ENCODE measurements at regions not wholly inside any gene's neighbourhood (a gene's known extent, or its start where the extent isn't known, plus 50 kb on each side); places are given as distances from the start of the nearest gene placed in this dataset.

DNA sequence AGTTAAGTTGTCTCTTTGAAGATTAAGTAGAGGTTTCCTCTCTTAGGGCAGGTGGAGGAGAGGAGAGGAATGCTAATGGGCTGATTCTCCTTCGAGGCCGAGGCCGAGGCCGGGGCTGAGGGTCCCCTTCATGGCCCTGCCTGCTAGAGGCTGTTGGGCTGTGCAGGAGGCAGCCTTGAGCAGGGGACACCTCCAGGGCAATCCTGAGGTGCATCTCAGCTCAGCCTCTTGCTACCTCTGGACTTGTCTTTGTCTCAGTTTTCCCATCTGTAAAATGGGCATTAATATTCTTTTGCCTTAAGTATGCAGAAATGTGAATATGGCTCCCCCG lies 97.7 kb upstream of the PRR20G start:
- TF ChIP-seq, protein P1, sequence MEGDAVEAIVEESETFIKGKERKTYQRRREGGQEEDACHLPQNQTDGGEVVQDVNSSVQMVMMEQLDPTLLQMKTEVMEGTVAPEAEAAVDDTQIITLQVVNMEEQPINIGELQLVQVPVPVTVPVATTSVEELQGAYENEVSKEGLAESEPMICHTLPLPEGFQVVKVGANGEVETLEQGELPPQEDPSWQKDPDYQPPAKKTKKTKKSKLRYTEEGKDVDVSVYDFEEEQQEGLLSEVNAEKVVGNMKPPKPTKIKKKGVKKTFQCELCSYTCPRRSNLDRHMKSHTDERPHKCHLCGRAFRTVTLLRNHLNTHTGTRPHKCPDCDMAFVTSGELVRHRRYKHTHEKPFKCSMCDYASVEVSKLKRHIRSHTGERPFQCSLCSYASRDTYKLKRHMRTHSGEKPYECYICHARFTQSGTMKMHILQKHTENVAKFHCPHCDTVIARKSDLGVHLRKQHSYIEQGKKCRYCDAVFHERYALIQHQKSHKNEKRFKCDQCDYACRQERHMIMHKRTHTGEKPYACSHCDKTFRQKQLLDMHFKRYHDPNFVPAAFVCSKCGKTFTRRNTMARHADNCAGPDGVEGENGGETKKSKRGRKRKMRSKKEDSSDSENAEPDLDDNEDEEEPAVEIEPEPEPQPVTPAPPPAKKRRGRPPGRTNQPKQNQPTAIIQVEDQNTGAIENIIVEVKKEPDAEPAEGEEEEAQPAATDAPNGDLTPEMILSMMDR (conservative IDR thresholded peaks at IDR 0.05; ENCODE audit: low read depth, low read length) = no peak
- TF ChIP-seq FOS (IDR thresholded peaks at IDR 0.05; ENCODE audit: low read depth, low read length) (no peak), RFX5 (IDR thresholded peaks at IDR 0.05; ENCODE audit: low read depth, low read length) (no peak), RAD21 (IDR thresholded peaks at IDR 0.05; ENCODE audit: low read length) (no peak), MXI1 (IDR thresholded peaks at IDR 0.05; ENCODE audit: borderline replicate concordance, low read depth, low read length) (no peak), MAZ (IDR thresholded peaks at IDR 0.05; ENCODE audit: borderline replicate concordance, low read depth, low read length) (no peak)
- TF ChIP-seq, protein P2, sequence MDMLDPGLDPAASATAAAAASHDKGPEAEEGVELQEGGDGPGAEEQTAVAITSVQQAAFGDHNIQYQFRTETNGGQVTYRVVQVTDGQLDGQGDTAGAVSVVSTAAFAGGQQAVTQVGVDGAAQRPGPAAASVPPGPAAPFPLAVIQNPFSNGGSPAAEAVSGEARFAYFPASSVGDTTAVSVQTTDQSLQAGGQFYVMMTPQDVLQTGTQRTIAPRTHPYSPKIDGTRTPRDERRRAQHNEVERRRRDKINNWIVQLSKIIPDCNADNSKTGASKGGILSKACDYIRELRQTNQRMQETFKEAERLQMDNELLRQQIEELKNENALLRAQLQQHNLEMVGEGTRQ (IDR thresholded peaks at IDR 0.05; ENCODE audit: low read depth, low read length) = no peak

Measured in IMR-90 (cell line).